Endothelial cell of umbilical vein (primary cell): ENCODE measurements at regions not wholly inside any gene's neighbourhood (a gene's known extent, or its start where the extent isn't known, plus 50 kb on each side); places are given as distances from the start of the nearest gene placed in this dataset.
"Not testable (repeated sequence)": the region's sequence is repeated elsewhere in the genome, so short reads cannot be mapped to it uniquely, and the experiment has no call there.

Source experiments
- BruUV-seq: library from RNA; stranded (reverse); fragments of 400-500 nt; replicated peaks from 2 replicates; lab custom pipeline; 2021; lab: Mats Ljungman, UMichigan
- CTCF ChIA-PET: fragments of 300-600, 350-600 bp; sonication (Branson Sonifier 250); formaldehyde crosslinking; loops from one replicate; lab custom pipeline; 2021; ENCODE audit warnings: antibody characterized with exemption, inconsistent platforms; lab: Charles Lee
- POLR2A ChIA-PET: fragments of 300-600, 350-600 bp; sonication (Branson Sonifier 250); formaldehyde crosslinking; loops from one replicate; lab custom pipeline; 2021; ENCODE audit warnings: antibody characterized with exemption, inconsistent platforms; lab: Charles Lee
- DNase-seq: peaks from one replicate; pipeline ENCODE4 v3.0.0-alpha.2; 2011; ENCODE audit warnings: low read depth, low spot score
- FAIRE-seq: peaks from 2 replicates; lab custom pipeline; 2011; peaks lifted over from hg19 to GRCh38; lab: Jason Lieb, UNC
- H2AFZ ChIP-seq: 2 replicates; pipeline ENCODE4 v1.6.0; 2012; ENCODE audit warnings: low read depth, low read length, control low read depth, inconsistent platforms
- H3K27ac ChIP-seq: 2 replicates; pipeline ENCODE4 v1.5.1; 2011; ENCODE audit warnings: low read depth, mild to moderate bottlenecking, control low read depth, low read length, moderate library complexity; ENCODE audit not compliant: insufficient read depth
- H3K27me3 ChIP-seq, 2 experiments: 2 replicates each; pipeline versions ENCODE4 v1.6.0 to v1.6.1; 2011; ENCODE audit warnings: low read length in 2 of 2, mixed read lengths in 1 of 2; ENCODE audit not compliant: control insufficient read depth in 2 of 2, insufficient read depth in 2 of 2
- H3K36me3 ChIP-seq, 2 experiments: 2 replicates in 1 of 2; 3 replicates in 1 of 2; pipeline ENCODE4 v1.5.1; 2011; ENCODE audit warnings: low read length in 2 of 2, mild to moderate bottlenecking in 1 of 2, moderate library complexity in 1 of 2; ENCODE audit not compliant: control insufficient read depth in 2 of 2, insufficient read depth in 2 of 2; ENCODE audit errors: extremely low read depth in 1 of 2
- H3K4me1 ChIP-seq: 3 replicates; pipeline ENCODE4 v1.5.1; 2011; ENCODE audit warnings: mild to moderate bottlenecking, low read length; ENCODE audit not compliant: control insufficient read depth, insufficient read depth; ENCODE audit errors: extremely low read depth
- H3K4me2 ChIP-seq: 2 replicates; pipeline ENCODE4 v1.6.1; 2011; ENCODE audit warnings: low read length, control low read depth, mixed read lengths; ENCODE audit not compliant: insufficient read depth
- H3K4me3 ChIP-seq, 3 experiments: fragments of 200-600 bp in 1 of 3; sonication (generic), shearing (Covaris generic) in 1 of 3; replicated peaks in 1 of 3; 2 replicates each; pipeline ENCODE4 v1.5.1; 2011 to 2016; ENCODE audit warnings: control low read depth in 3 of 3, low read length in 3 of 3, mild to moderate bottlenecking in 2 of 3, inconsistent platforms in 1 of 3, low read depth in 1 of 3, moderate library complexity in 1 of 3; ENCODE audit not compliant: insufficient read depth in 1 of 3
- H3K79me2 ChIP-seq: 2 replicates; pipeline ENCODE4 v1.6.0; 2012; ENCODE audit warnings: low read length, inconsistent platforms; ENCODE audit not compliant: control insufficient read depth, insufficient read depth
- H3K9ac ChIP-seq: replicated peaks from 2 replicates; pipeline ENCODE3; 2011; ENCODE audit warnings: low read length, control low read depth; ENCODE audit not compliant: insufficient read depth; ENCODE audit errors: extremely low read depth
- H3K9me1 ChIP-seq: replicated peaks from 3 replicates; pipeline ENCODE4 v1.6.0; 2011; ENCODE audit warnings: mild to moderate bottlenecking, low read length; ENCODE audit not compliant: control insufficient read depth, insufficient read depth; ENCODE audit errors: extremely low read depth
- H3K9me3 ChIP-seq: replicated peaks from 2 replicates; pipeline ENCODE4 v1.5.1; 2012; ENCODE audit warnings: low read length, inconsistent platforms; ENCODE audit not compliant: control insufficient read depth, insufficient read depth
- H4K20me1 ChIP-seq: replicated peaks from 2 replicates; pipeline ENCODE3; 2011; ENCODE audit warnings: mild to moderate bottlenecking, low read length; ENCODE audit not compliant: control insufficient read depth, insufficient read depth; ENCODE audit errors: extremely low read depth
- EZH2 ChIP-seq: IDR thresholded peaks from 2 replicates; pipeline ENCODE4 v1.6.1; 2012; ENCODE audit warnings: borderline replicate concordance, low read depth, mild to moderate bottlenecking, moderate library complexity, low read length, inconsistent platforms; ENCODE audit not compliant: severe bottlenecking
- FOS ChIP-seq: IDR thresholded peaks from 2 replicates; pipeline ENCODE4 v1.6.1; 2011; ENCODE audit warnings: mild to moderate bottlenecking, low read length, moderate library complexity, borderline replicate concordance; ENCODE audit not compliant: insufficient read depth
- GATA2 ChIP-seq: IDR thresholded peaks from 2 replicates; pipeline ENCODE4 v1.7.0; 2011; ENCODE audit warnings: low read depth, mild to moderate bottlenecking, moderate library complexity, mixed read lengths, low read length; ENCODE audit not compliant: insufficient read length, insufficient read depth
- JUN ChIP-seq: IDR thresholded peaks from 2 replicates; pipeline ENCODE4 v1.6.1; 2011; ENCODE audit warnings: borderline replicate concordance, low read depth; ENCODE audit not compliant: insufficient read length, insufficient read depth
- MYC ChIP-seq: IDR thresholded peaks from one replicate; pipeline ENCODE4 v1.6.1; 2011; ENCODE audit warnings: mild to moderate bottlenecking, low read depth, low read length
- POLR2A ChIP-seq: IDR thresholded peaks from 2 replicates; pipeline ENCODE4 v1.6.1; 2012; ENCODE audit warnings: low read depth, mild to moderate bottlenecking, control low read depth, low read length
- POLR2AphosphoS5 ChIP-seq: IDR thresholded peaks from 2 replicates; pipeline ENCODE4 v1.6.1; 2012; ENCODE audit warnings: low read depth, mild to moderate bottlenecking, control low read depth, low read length, moderate library complexity; ENCODE audit not compliant: insufficient read depth
- dilution Hi-C: fragments of 300-500 bp; cut with MboI; formaldehyde crosslinking; loops from one replicate; pipeline ENCODE4 v1.15.0; 2019; ENCODE audit warnings: low sequenced_read_pairs; ENCODE audit not compliant: extremely low pct_ligation_motif_present
- intact Hi-C: fragments of 100-400 bp; cut with micrococcal nuclease; formaldehyde crosslinking; loops from one replicate; pipeline ENCODE4 v1.10.0; 2022
- TF ChIP-seq, protein P1 (sequence below), 2 donors: IDR thresholded peaks; 1 replicate in 1 of 2; 2 replicates in 1 of 2; pipeline ENCODE4 v1.5.1; 2011; ENCODE audit warnings: low read length in 2 of 2, mild to moderate bottlenecking in 2 of 2, moderate library complexity in 2 of 2, control low read depth in 1 of 2, inconsistent platforms in 1 of 2, low read depth in 1 of 2; ENCODE audit not compliant: insufficient read depth in 1 of 2; ENCODE audit errors: extremely low read depth in 1 of 2
- TF ChIP-seq, protein P2 (sequence below): IDR thresholded peaks from 2 replicates; pipeline ENCODE4 v1.6.1; 2011; ENCODE audit not compliant: insufficient read depth, insufficient read length

DNA sequence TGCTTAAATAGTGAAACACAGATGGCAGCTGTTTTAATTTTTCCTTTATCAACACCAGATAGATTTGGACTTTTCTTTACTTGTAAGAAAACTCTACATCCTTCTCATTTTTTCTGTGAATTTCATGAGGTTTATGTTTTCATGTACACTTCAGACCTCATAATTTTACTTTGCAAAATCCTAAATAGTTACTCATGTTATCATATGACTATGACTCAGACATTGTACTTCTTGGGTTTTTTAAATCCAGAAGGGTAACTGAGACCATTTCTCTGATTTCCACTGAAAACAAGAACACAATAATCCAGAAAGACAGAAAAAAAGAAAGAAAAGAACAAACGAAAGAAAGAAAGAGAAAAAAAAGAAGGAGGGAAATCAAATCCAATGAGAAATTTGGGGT, 1021.6 kb downstream of the NCAM2 start:
- no peak overlapping the region for H3K4me3 ChIP-seq
- H3K9ac ChIP-seq = no peak overlapping the region
- no peak overlapping the region for H3K27ac ChIP-seq
- H3K36me3 ChIP-seq = no peaks in the 10 kb centered on the region
- FAIRE-seq (no peak), DNase-seq (no peak)
- H3K27me3 ChIP-seq = no peaks in the 10 kb centered on the region
- H3K79me2 ChIP-seq = no peaks in the 10 kb centered on the region
- CTCF ChIA-PET = no interaction called here
- no peaks in the 10 kb centered on the region for H4K20me1 ChIP-seq
- peaks cover 5% of the 10 kb centered on the region for H3K9me3 ChIP-seq
- intact Hi-C loops (no loop called here), dilution Hi-C loops (no loop called here)
- TF ChIP-seq GATA2 = no peak
- no peaks in the 10 kb centered on the region for H3K9me1 ChIP-seq
- H3K4me2 ChIP-seq = no peak overlapping the region
- H3K4me1 ChIP-seq = no peaks in the 10 kb centered on the region
- H2AFZ ChIP-seq = no peak overlapping the region
- no TSS peak for BruUV-seq
- POLR2A ChIA-PET = no interaction called here

- TF ChIP-seq, protein P1, sequence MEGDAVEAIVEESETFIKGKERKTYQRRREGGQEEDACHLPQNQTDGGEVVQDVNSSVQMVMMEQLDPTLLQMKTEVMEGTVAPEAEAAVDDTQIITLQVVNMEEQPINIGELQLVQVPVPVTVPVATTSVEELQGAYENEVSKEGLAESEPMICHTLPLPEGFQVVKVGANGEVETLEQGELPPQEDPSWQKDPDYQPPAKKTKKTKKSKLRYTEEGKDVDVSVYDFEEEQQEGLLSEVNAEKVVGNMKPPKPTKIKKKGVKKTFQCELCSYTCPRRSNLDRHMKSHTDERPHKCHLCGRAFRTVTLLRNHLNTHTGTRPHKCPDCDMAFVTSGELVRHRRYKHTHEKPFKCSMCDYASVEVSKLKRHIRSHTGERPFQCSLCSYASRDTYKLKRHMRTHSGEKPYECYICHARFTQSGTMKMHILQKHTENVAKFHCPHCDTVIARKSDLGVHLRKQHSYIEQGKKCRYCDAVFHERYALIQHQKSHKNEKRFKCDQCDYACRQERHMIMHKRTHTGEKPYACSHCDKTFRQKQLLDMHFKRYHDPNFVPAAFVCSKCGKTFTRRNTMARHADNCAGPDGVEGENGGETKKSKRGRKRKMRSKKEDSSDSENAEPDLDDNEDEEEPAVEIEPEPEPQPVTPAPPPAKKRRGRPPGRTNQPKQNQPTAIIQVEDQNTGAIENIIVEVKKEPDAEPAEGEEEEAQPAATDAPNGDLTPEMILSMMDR (IDR thresholded peaks at IDR 0.05; ENCODE audit: extremely low read depth in 1 of 2, insufficient read depth in 1 of 2, low read depth in 1 of 2, low read length in 2 of 2) = no peak
- TF ChIP-seq FOS = no peak
- TF ChIP-seq MYC = no peak
- no peak for TF ChIP-seq GATA2
- no peak for TF ChIP-seq JUN
- no peak for TF ChIP-seq EZH2
- TF ChIP-seq, protein P2, sequence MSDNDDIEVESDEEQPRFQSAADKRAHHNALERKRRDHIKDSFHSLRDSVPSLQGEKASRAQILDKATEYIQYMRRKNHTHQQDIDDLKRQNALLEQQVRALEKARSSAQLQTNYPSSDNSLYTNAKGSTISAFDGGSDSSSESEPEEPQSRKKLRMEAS = no peak
- TF ChIP-seq POLR2A = no peak
- TF ChIP-seq POLR2AphosphoS5 = no peak
- FAIRE-seq = no peak
- no peak for DNase-seq
- no peak overlapping the region for H3K4me3 ChIP-seq
- no peak overlapping the region for H3K9ac ChIP-seq
- H3K4me2 ChIP-seq = no peak overlapping the region
- no peaks in the 10 kb centered on the region for H3K79me2 ChIP-seq
- H4K20me1 ChIP-seq = no peaks in the 10 kb centered on the region
- peaks cover 5% of the 10 kb centered on the region for H3K9me3 ChIP-seq
- no peak overlapping the region for H3K27ac ChIP-seq
- no peaks in the 10 kb centered on the region for H3K4me1 ChIP-seq
- ChIA-PET POLR2A (no interaction called here), CTCF (no interaction called here)
- intact Hi-C loops = no loop called here
- BruUV-seq = no TSS peak
- H2AFZ ChIP-seq = no peak overlapping the region
- dilution Hi-C loops = no loop called here
- no peaks in the 10 kb centered on the region for H3K36me3 ChIP-seq
- H3K9me1 ChIP-seq = no peaks in the 10 kb centered on the region
- no peaks in the 10 kb centered on the region for H3K27me3 ChIP-seq
These were observed 1022.0 kb downstream of the NCAM2 start for GRCh38 chr21:22020221-22020620.

GRCh38 chr21:22023896-22024295, 1025.7 kb downstream of the NCAM2 start:
- DNase-seq, H3K4me2 ChIP-seq, H4K20me1 ChIP-seq, POLR2A ChIA-PET, H3K27me3 ChIP-seq, intact Hi-C loops, H3K27ac ChIP-seq, dilution Hi-C loops, H3K4me1 ChIP-seq, H3K9ac ChIP-seq, H3K9me3 ChIP-seq, FAIRE-seq, H3K9me1 ChIP-seq, H2AFZ ChIP-seq, BruUV-seq, H3K79me2 ChIP-seq, H3K36me3 ChIP-seq, H3K4me3 ChIP-seq, CTCF ChIA-PET: not testable (repeated sequence)
